WTC11 (cell line): ENCODE measurements at regions not wholly inside any gene's neighbourhood (a gene's known extent, or its start where the extent isn't known, plus 50 kb on each side); places are given as distances from the start of the nearest gene placed in this dataset.
A peak's percentile ranks its signal among the peaks of the same experiment; 100 is the strongest.

Source experiments
- ATAC-seq: fragments of 200-7000 bp; cut with Tn5 transposase; 2 replicates; pipeline ENCODE4 v1.10.0; 2021; ENCODE audit warnings: mild to moderate bottlenecking, moderate library complexity
- CTCF ChIA-PET: fragments of 300-600 bp; sonication (Branson Sonifier 250); formaldehyde crosslinking; loops from one replicate; lab custom pipeline; 2021; ENCODE audit warnings: antibody characterized with exemption; lab: Charles Lee
- POLR2A ChIA-PET: fragments of 350-600 bp; sonication (Branson Sonifier 250); formaldehyde crosslinking; loops from one replicate; lab custom pipeline; 2021; ENCODE audit warnings: antibody characterized with exemption; lab: Charles Lee
- DNase-seq: peaks from one replicate; pipeline ENCODE4 v3.0.0; 2021; ENCODE audit warnings: low spot score
- H3K27ac Mint-ChIP-seq: 2 replicates; pipeline ENCODE4 v1.8.0; 2021; ENCODE audit warnings: mixed read lengths
- H3K27me3 Mint-ChIP-seq: 2 replicates; pipeline ENCODE4 v1.8.0; 2021; ENCODE audit warnings: low read depth, mild to moderate bottlenecking, moderate library complexity, mixed read lengths
- H3K36me3 Mint-ChIP-seq: 2 replicates; pipeline ENCODE4 v1.8.0; 2021; ENCODE audit warnings: mixed read lengths
- H3K4me1 Mint-ChIP-seq: 2 replicates; pipeline ENCODE4 v1.8.0; 2022; ENCODE audit warnings: mixed read lengths
- H3K4me3 Mint-ChIP-seq: 2 replicates; pipeline ENCODE4 v1.8.0; 2021; ENCODE audit warnings: mild to moderate bottlenecking, moderate library complexity, mixed read lengths
- H3K9me3 Mint-ChIP-seq: 2 replicates; pipeline ENCODE4 v1.8.0; 2021; ENCODE audit warnings: mixed read lengths
- CREM ChIP-seq: sonication (generic); formaldehyde crosslinking; IDR thresholded peaks from 2 replicates; pipeline ENCODE4 v1.8.1; 2022; ENCODE audit warnings: mild to moderate bottlenecking, missing genetic modification reagents, moderate library complexity
- ETV6 ChIP-seq: sonication (generic); formaldehyde crosslinking; IDR thresholded peaks from 2 replicates; pipeline ENCODE4 v1.8.1; 2022; ENCODE audit warnings: mild to moderate bottlenecking, missing genetic modification reagents
- GRHL2 ChIP-seq: fragments of 250-450 bp; sonication (Bioruptor Pico); IDR thresholded peaks from 2 replicates; pipeline ENCODE4 v1.8.0; 2022; ENCODE audit warnings: mild to moderate bottlenecking, moderate library complexity; ENCODE audit not compliant: insufficient replicate concordance, severe bottlenecking
- MAX ChIP-seq: sonication (generic); formaldehyde crosslinking; IDR thresholded peaks from 2 replicates; pipeline ENCODE4 v1.8.0; 2022; ENCODE audit warnings: mild to moderate bottlenecking, missing genetic modification reagents
- MYBL2 ChIP-seq: sonication (generic); formaldehyde crosslinking; IDR thresholded peaks from 2 replicates; pipeline ENCODE4 v1.8.1; 2023; ENCODE audit warnings: mild to moderate bottlenecking, moderate library complexity, missing genetic modification reagents
- PRDM15 ChIP-seq: sonication (generic); formaldehyde crosslinking; IDR thresholded peaks from 2 replicates; pipeline ENCODE4 v1.8.0; 2022; ENCODE audit warnings: missing genetic modification reagents
- SMAD3 ChIP-seq: sonication (generic); formaldehyde crosslinking; IDR thresholded peaks from 2 replicates; pipeline ENCODE4 v1.8.0; 2022; ENCODE audit warnings: missing genetic modification reagents, mild to moderate bottlenecking, borderline replicate concordance
- ZNF416 ChIP-seq: fragments of 250-450 bp; sonication (Bioruptor Pico); IDR thresholded peaks from 2 replicates; pipeline ENCODE4 v1.9.0; 2021; ENCODE audit warnings: mild to moderate bottlenecking, inconsistent platforms
- TF ChIP-seq, protein P1 (sequence below): sonication (generic); formaldehyde crosslinking; IDR thresholded peaks from 2 replicates; pipeline ENCODE4 v1.8.1; 2022; ENCODE audit warnings: low read depth, missing genetic modification reagents, borderline replicate concordance
- TF ChIP-seq, protein P2 (sequence below): sonication (generic); formaldehyde crosslinking; IDR thresholded peaks from 2 replicates; pipeline ENCODE4 v1.8.1; 2022; ENCODE audit warnings: mild to moderate bottlenecking, moderate library complexity, missing genetic modification reagents

DNA sequence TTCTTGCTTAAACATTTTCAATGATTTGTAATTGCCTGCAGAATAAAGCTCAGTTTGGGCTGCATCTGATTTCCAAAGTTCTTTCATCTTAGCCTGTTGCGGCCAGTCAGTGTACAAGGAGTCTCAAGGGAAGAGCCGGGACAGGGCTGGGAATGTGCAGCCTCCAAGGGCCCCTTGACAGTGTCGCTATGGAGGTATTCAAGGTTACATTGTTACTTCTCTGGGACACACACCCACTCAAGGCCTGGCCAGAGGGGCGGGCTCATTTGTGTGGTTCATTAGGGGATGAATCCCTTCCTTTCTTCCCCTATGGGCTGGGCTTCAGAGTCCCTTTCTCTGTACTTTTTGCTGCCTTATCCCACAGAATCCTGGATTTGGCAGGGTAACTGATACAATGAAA is 107.6 kb upstream of the CSF3R start:
- no peak overlapping the region for H3K27ac Mint-ChIP-seq
- H3K9me3 Mint-ChIP-seq, result no peaks in the 10 kb centered on the region
- TF ChIP-seq MAX, result no peak
- H3K27me3 Mint-ChIP-seq, result no peaks in the 10 kb centered on the region
- CTCF ChIA-PET, result interaction anchor here (0.9 to 6.0 kb wide), 8 partner anchors 9 to 192 kb away, joined by 3 to 59 read pairs (median 6); no protein-coding TSS in a partner anchor
- H3K4me1 Mint-ChIP-seq, result peaks cover 43% of the 10 kb centered on the region
- ATAC-seq (no peak), DNase-seq (no peak)
- POLR2A ChIA-PET, result no interaction called here
- no peaks in the 10 kb centered on the region for H3K36me3 Mint-ChIP-seq
- H3K4me3 Mint-ChIP-seq, result no peak overlapping the region

GRCh38 chr1:36588972-36589371 is 106.3 kb upstream of the CSF3R start:
- ChIA-PET POLR2A (no interaction called here), CTCF (interaction anchor here (1.0 to 6.0 kb wide), 5 partner anchors 13 to 72 kb away, joined by 3 to 59 read pairs (median 5); no protein-coding TSS in a partner anchor)
- Mint-ChIP-seq H3K27me3 (no peaks in the 10 kb centered on the region; the same call in 1 of the 2 replicates), H3K27ac (no peak overlapping the region), H3K4me1 (peaks cover 55% of the 10 kb centered on the region), H3K9me3 (no peaks in the 10 kb centered on the region), H3K36me3 (no peaks in the 10 kb centered on the region), H3K4me3 (no peak overlapping the region)
- ATAC-seq (no peak), DNase-seq (no peak)
- TF ChIP-seq MYBL2 (CRISPR knock-in tag) (no peak), GRHL2 (no peak), SMAD3 (CRISPR knock-in tag) (no peak), CREM (CRISPR knock-in tag) (no peak), ZNF416 (CRISPR knock-in tag) (no peak), ETV6 (no peak)
- TF ChIP-seq, protein P1, sequence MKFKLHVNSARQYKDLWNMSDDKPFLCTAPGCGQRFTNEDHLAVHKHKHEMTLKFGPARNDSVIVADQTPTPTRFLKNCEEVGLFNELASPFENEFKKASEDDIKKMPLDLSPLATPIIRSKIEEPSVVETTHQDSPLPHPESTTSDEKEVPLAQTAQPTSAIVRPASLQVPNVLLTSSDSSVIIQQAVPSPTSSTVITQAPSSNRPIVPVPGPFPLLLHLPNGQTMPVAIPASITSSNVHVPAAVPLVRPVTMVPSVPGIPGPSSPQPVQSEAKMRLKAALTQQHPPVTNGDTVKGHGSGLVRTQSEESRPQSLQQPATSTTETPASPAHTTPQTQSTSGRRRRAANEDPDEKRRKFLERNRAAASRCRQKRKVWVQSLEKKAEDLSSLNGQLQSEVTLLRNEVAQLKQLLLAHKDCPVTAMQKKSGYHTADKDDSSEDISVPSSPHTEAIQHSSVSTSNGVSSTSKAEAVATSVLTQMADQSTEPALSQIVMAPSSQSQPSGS (CRISPR knock-in tag), result no peak

GRCh38 chr1:36585569-36586548 is 103.1 kb upstream of the CSF3R start:
- H3K27me3 Mint-ChIP-seq, result no peaks in the 10 kb centered on the region; the same call in 1 of the 2 replicates
- no peak overlapping the region for H3K4me3 Mint-ChIP-seq
- no peak overlapping the region for H3K27ac Mint-ChIP-seq
- no peaks in the 10 kb centered on the region for H3K36me3 Mint-ChIP-seq
- no peak; the same call in 1 of the 2 replicates for ATAC-seq
- CTCF ChIA-PET, result interaction anchor here (0.5 to 3.2 kb wide), 6 partner anchors 10 to 139 kb away, joined by 3 to 37 read pairs (median 6); no protein-coding TSS in a partner anchor
- no peak for DNase-seq
- peaks cover 74% of the 10 kb centered on the region for H3K4me1 Mint-ChIP-seq
- TF ChIP-seq PRDM15 (CRISPR knock-in tag), result peak; percentile 65
- TF ChIP-seq, protein P2, sequence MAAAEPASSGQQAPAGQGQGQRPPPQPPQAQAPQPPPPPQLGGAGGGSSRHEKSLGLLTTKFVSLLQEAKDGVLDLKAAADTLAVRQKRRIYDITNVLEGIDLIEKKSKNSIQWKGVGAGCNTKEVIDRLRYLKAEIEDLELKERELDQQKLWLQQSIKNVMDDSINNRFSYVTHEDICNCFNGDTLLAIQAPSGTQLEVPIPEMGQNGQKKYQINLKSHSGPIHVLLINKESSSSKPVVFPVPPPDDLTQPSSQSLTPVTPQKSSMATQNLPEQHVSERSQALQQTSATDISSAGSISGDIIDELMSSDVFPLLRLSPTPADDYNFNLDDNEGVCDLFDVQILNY, result no peak
- POLR2A ChIA-PET, result no interaction called here
- no peaks in the 10 kb centered on the region for H3K9me3 Mint-ChIP-seq
